GM21737 (cell line): ENCODE measurements at regions not wholly inside any gene's neighbourhood (a gene's known extent, or its start where the extent isn't known, plus 50 kb on each side); places are given as distances from the start of the nearest gene placed in this dataset.

Experiments used
- ATAC-seq: cut with Tn5 transposase; IDR thresholded peaks from one replicate; pipeline ENCODE4 v1.9.1; 2021; ENCODE audit warnings: mild to moderate bottlenecking, moderate library complexity; ENCODE audit not compliant: unreplicated experiment

GRCh38 chr13:31925079-31925478 is 106.5 kb upstream of the FRY start:
- ATAC-seq, result no peak

- no peak for ATAC-seq
Observed at GRCh38 chr13:31927219-31927653, 104.3 kb upstream of the FRY start.

- no peak for ATAC-seq
Observed at GRCh38 chr13:31929031-31929770, 102.4 kb upstream of the FRY start.

GRCh38 chr13:31930490-31930889 is 101.1 kb upstream of the FRY start:
- ATAC-seq, result peak; percentile 44

- ATAC-seq, result peak; percentile 98
Observed at GRCh38 chr13:31930901-31931522, 100.6 kb upstream of the FRY start.

GRCh38 chr13:31937436-31937835 is 94.1 kb upstream of the FRY start:
- no peak for ATAC-seq

GRCh38 chr13:31940076-31940475 is 91.5 kb upstream of the FRY start:
- ATAC-seq, result no peak

- ATAC-seq, result no peak
Observed at GRCh38 chr13:31943591-31943990, 88.0 kb upstream of the FRY start.

- no peak for ATAC-seq
Observed at GRCh38 chr13:31944262-31945160, 87.1 kb upstream of the FRY start.

GRCh38 chr13:31945202-31945961 is 86.2 kb upstream of the FRY start:
- no peak for ATAC-seq

GRCh38 chr13:31946091-31946770 is 85.3 kb upstream of the FRY start:
- no peak for ATAC-seq

- ATAC-seq, result no peak
Observed at GRCh38 chr13:31947105-31947504, 84.5 kb upstream of the FRY start.

- ATAC-seq, result no peak
Observed at GRCh38 chr13:31947506-31947905, 84.1 kb upstream of the FRY start.

- no peak for ATAC-seq
Observed at GRCh38 chr13:31949486-31949885, 82.1 kb upstream of the FRY start.

- no peak for ATAC-seq
Observed at GRCh38 chr13:31950111-31950815, 81.3 kb upstream of the FRY start.

- ATAC-seq, result peak; percentile 96
Observed at GRCh38 chr13:31951215-31951678, 80.3 kb upstream of the FRY start.

GRCh38 chr13:31952641-31953380 is 78.8 kb upstream of the FRY start:
- ATAC-seq, result no peak

- ATAC-seq, result no peak
Observed at GRCh38 chr13:31955101-31955500, 76.5 kb upstream of the FRY start.

GRCh38 chr13:31955741-31956140 is 75.8 kb upstream of the FRY start:
- ATAC-seq, result no peak
